ENCODE measurements at regions not wholly inside any gene's neighbourhood (a gene's known extent, or its start where the extent isn't known, plus 50 kb on each side); places are given as distances from the start of the nearest gene placed in this dataset.

- ATAC-seq (no peak), DNase-seq (ENCODE audit: low read depth, low spot score) (no peak), FAIRE-seq (no peak)
- intact Hi-C loops (cut with micrococcal nuclease; ENCODE audit: unreplicated experiment) = loop anchor here (5.0 to 10.0 kb wide), 2 partner anchors 465 to 1448 kb away; no protein-coding TSS in a partner anchor
- SMC1A ChIA-PET (ENCODE audit: uncharacterized antibody, unreplicated experiment) = interaction anchor here (1.4 to 1.8 kb wide), 2 partner anchors 9 to 313 kb away, joined by 5 read pairs; no protein-coding TSS in a partner anchor
- POLR2A ChIA-PET = no interaction called here
- in situ Hi-C loops (cut with MboI) = loop anchor here (10.0 to 25.0 kb wide), 2 partner anchors 495 to 1203 kb away; no protein-coding TSS in a partner anchor
- Histone ChIP-seq H3K79me2 (ENCODE audit: control insufficient read depth, insufficient read depth, low read length) (no peaks in the 10 kb centered on the region), H4K20me1 (ENCODE audit: control insufficient read depth, insufficient read depth) (no peaks in the 10 kb centered on the region), H3K4me3 (no peak overlapping the region), H3K4me1 (ENCODE audit: control insufficient read depth, insufficient read depth, low read length) (no peaks in the 10 kb centered on the region), H3K27ac (ENCODE audit: control insufficient read depth, insufficient read depth) (no peak overlapping the region), H3K27me3 (replicated peaks in 1 of 2; ENCODE audit: control insufficient read depth in 2 of 2, insufficient read depth in 2 of 2, low read length in 1 of 2) (no peaks in the 10 kb centered on the region), H2AFZ (ENCODE audit: control insufficient read depth, low read depth, low read length) (no peak overlapping the region), H3K36me3 (ENCODE audit: control insufficient read depth in 2 of 2, insufficient read depth in 2 of 2, low read length in 1 of 2) (no peaks in the 10 kb centered on the region), H3K4me2 (ENCODE audit: control insufficient read depth, insufficient read depth) (no peak overlapping the region), H3K9me3 (replicated peaks; ENCODE audit: control insufficient read depth, insufficient read depth, low read length) (no peaks in the 10 kb centered on the region), H3K9ac (ENCODE audit: control insufficient read depth, insufficient read depth, low read length) (no peak overlapping the region)
- CTCF ChIA-PET = interaction anchor here (1.7 kb wide), 1 partner anchor 494 kb away, joined by 8 read pairs; no protein-coding TSS in a partner anchor
- 37% methylated on average over 6 of the region's 6 CpGs for WGBS (ENCODE audit: insufficient coverage, insufficient replicate concordance, low lambda C conversion rate, missing lambda C conversion rate)
- BruUV-seq (replicated peaks) = no TSS peak
- TF ChIP-seq RAD21 (IDR thresholded peaks at IDR 0.05; ENCODE audit: insufficient read depth, low read depth, low read length) = no peak
- no peak for TF ChIP-seq RB1 (IDR thresholded peaks at IDR 0.05; ENCODE audit: borderline replicate concordance)
- no peak for TF ChIP-seq SMARCA5 (IDR thresholded peaks at IDR 0.05)
- TF ChIP-seq MLLT1 (IDR thresholded peaks at IDR 0.05) = no peak
- TF ChIP-seq SUZ12 (IDR thresholded peaks at IDR 0.05; ENCODE audit: unreplicated experiment) = no peak
- TF ChIP-seq BACH1 (IDR thresholded peaks at IDR 0.05; ENCODE audit: borderline replicate concordance) = no peak
- TF ChIP-seq CEBPB (IDR thresholded peaks at IDR 0.05; ENCODE audit: borderline replicate concordance in 1 of 2, low read depth in 2 of 2, low read length in 2 of 2) = no peak
- TF ChIP-seq REST (IDR thresholded peaks at IDR 0.05; ENCODE audit: low read depth, low read length) = no peak
- TF ChIP-seq, protein P1, sequence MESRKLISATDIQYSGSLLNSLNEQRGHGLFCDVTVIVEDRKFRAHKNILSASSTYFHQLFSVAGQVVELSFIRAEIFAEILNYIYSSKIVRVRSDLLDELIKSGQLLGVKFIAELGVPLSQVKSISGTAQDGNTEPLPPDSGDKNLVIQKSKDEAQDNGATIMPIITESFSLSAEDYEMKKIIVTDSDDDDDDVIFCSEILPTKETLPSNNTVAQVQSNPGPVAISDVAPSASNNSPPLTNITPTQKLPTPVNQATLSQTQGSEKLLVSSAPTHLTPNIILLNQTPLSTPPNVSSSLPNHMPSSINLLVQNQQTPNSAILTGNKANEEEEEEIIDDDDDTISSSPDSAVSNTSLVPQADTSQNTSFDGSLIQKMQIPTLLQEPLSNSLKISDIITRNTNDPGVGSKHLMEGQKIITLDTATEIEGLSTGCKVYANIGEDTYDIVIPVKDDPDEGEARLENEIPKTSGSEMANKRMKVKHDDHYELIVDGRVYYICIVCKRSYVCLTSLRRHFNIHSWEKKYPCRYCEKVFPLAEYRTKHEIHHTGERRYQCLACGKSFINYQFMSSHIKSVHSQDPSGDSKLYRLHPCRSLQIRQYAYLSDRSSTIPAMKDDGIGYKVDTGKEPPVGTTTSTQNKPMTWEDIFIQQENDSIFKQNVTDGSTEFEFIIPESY (IDR thresholded peaks at IDR 0.05) = no peak
- TF ChIP-seq SMAD1 (IDR thresholded peaks at IDR 0.05; ENCODE audit: low read depth, partially characterized antibody) = no peak
- no peak for TF ChIP-seq FOXM1 (IDR thresholded peaks at IDR 0.05; ENCODE audit: low read depth, low read length)
- TF ChIP-seq ZSCAN29 (IDR thresholded peaks at IDR 0.05) = no peak
- TF ChIP-seq MYC (IDR thresholded peaks at IDR 0.05; ENCODE audit: insufficient read depth, insufficient read length, insufficient replicate concordance, low read length, severe bottlenecking) = no peak
- TF ChIP-seq CREB1 (IDR thresholded peaks at IDR 0.05; ENCODE audit: low read depth) = no peak
- TF ChIP-seq TCF7 (IDR thresholded peaks at IDR 0.05; ENCODE audit: borderline replicate concordance) = no peak
- no peak for TF ChIP-seq ZZZ3 (IDR thresholded peaks at IDR 0.05; ENCODE audit: control insufficient read depth, insufficient read length, low read depth)
- TF ChIP-seq CREM (IDR thresholded peaks at IDR 0.05; ENCODE audit: low read depth) = no peak
- TF ChIP-seq SIX5 (IDR thresholded peaks at IDR 0.05; ENCODE audit: low read depth, low read length, severe bottlenecking) = no peak
- RAD21 ChIA-PET (ENCODE audit: unreplicated experiment) = no interaction called here
Measured at GRCh38 chr5:164009621-164010020, 504.2 kb downstream of the MAT2B start.

Data from GM12878 (cell line).